ENCODE measurements at regions not wholly inside any gene's neighbourhood (a gene's known extent, or its start where the extent isn't known, plus 50 kb on each side); places are given as distances from the start of the nearest gene placed in this dataset.

DNA sequence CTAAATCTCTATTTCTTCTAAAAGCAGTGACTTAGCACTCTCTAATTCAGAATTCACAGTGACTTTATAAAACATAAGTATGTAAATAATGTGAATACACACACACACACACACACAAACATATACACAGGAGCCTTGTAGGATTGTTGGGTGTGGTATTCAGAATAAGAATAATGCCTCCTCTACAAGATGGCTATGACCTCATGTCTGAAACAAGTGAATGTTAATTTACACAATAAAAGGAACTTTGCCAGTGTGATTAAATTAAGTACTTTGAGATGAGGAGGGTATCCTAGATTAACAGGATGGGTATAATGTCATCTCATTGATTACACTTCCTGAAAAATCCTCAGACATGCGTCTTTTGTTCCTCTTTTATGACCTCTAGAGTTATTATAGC, 234.6 kb downstream of the SLITRK6 start:
- Histone ChIP-seq H3K27ac (replicated peaks) (no peak overlapping the region), H3K27me3 (ENCODE audit: insufficient read depth, poor library complexity, severe bottlenecking) (no peaks in the 10 kb centered on the region), H3K4me3 (replicated peaks; ENCODE audit: insufficient read depth, low read length) (no peak overlapping the region)
- TF ChIP-seq POLR2AphosphoS5 (IDR thresholded peaks at IDR 0.05; ENCODE audit: low read depth) (no peak), GABPA (IDR thresholded peaks at IDR 0.05; ENCODE audit: low read depth) (no peak), SPI1 (IDR thresholded peaks at IDR 0.05; ENCODE audit: borderline replicate concordance, low read depth) (no peak), REST (IDR thresholded peaks at IDR 0.05; ENCODE audit: insufficient replicate concordance, low read depth) (no peak)
- TF ChIP-seq, protein P1, sequence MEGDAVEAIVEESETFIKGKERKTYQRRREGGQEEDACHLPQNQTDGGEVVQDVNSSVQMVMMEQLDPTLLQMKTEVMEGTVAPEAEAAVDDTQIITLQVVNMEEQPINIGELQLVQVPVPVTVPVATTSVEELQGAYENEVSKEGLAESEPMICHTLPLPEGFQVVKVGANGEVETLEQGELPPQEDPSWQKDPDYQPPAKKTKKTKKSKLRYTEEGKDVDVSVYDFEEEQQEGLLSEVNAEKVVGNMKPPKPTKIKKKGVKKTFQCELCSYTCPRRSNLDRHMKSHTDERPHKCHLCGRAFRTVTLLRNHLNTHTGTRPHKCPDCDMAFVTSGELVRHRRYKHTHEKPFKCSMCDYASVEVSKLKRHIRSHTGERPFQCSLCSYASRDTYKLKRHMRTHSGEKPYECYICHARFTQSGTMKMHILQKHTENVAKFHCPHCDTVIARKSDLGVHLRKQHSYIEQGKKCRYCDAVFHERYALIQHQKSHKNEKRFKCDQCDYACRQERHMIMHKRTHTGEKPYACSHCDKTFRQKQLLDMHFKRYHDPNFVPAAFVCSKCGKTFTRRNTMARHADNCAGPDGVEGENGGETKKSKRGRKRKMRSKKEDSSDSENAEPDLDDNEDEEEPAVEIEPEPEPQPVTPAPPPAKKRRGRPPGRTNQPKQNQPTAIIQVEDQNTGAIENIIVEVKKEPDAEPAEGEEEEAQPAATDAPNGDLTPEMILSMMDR (IDR thresholded peaks at IDR 0.05; ENCODE audit: insufficient read depth, low read length), result no peak
- DNase-seq (ENCODE audit: low read depth in 1 of 2, low spot score in 1 of 2), result no peak

DNA sequence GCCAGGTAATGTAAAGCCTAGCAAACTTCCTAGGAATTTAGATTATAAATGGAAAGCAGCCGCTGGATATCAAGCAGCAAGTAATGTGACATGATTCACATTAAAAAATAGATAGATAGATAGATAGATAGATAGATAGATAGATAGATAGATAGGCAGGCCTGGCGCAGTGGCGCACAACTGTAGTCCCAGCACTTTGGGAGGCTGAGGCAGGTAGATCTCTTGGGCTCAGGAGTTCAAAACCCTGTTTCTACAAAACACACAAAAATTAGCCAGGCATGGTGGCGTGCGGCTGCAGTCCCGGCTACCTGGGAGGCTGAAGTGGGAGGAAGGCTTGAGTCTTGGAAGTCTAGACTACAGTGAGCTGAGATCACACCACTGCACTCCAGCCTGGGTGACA, 236.9 kb downstream of the SLITRK6 start:
- no peak overlapping the region for H3K27ac ChIP-seq (replicated peaks)
- H3K27me3 ChIP-seq (ENCODE audit: insufficient read depth, poor library complexity, severe bottlenecking), result no peaks in the 10 kb centered on the region
- H3K4me3 ChIP-seq (replicated peaks; ENCODE audit: insufficient read depth, low read length), result no peak overlapping the region
- TF ChIP-seq, protein P1 (IDR thresholded peaks at IDR 0.05; ENCODE audit: insufficient read depth, low read length), result no peak
- TF ChIP-seq REST (IDR thresholded peaks at IDR 0.05; ENCODE audit: insufficient replicate concordance, low read depth) (no peak), POLR2AphosphoS5 (IDR thresholded peaks at IDR 0.05; ENCODE audit: low read depth) (no peak), SPI1 (IDR thresholded peaks at IDR 0.05; ENCODE audit: borderline replicate concordance, low read depth) (no peak), GABPA (IDR thresholded peaks at IDR 0.05; ENCODE audit: low read depth) (no peak)
- DNase-seq (ENCODE audit: low read depth in 1 of 2, low spot score in 1 of 2), result no peak

DNA sequence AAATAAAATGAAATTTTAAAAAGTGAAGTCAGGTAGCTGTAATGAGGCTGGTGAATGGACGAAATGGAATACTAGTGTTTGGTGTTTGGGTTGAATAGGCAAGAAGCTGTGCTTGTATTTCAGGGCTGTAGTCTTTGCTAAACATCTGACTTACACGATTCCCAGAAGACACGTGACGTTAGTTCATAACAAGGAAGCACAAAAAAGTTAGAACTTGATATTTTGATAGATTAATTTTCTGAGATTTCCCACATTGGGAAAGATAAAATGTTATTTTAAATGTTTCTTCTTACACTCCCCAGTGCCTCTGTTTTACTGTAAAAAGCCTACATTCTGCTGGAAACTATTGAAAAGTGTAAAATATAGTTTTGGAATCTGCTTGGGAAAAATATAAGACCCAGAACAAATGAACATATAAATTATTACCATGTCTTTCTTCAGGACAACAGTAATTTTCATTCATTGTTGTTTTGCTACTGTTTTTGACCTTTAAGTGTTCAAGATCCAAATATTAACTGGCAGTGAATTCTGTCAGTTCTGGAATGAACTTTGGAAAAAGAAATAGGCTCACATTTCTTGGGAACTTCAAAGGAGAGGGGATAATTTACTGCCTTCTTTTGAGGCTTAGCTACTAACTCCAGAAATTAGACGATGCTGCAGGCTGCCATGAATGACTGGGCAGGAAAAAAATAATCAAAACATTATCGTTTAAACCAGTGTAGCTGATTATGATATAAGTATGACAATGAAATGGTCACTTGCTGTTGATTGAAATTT, 241.3 kb downstream of the SLITRK6 start:
- H3K27ac ChIP-seq (replicated peaks), result no peak overlapping the region

More for the DNA sequence above, 241.3 kb downstream of the SLITRK6 start:
- TF ChIP-seq, protein P1 (IDR thresholded peaks at IDR 0.05; ENCODE audit: insufficient read depth, low read length), result no peak
- TF ChIP-seq SPI1 (IDR thresholded peaks at IDR 0.05; ENCODE audit: borderline replicate concordance, low read depth), result no peak
- no peak for TF ChIP-seq GABPA (IDR thresholded peaks at IDR 0.05; ENCODE audit: low read depth)
- TF ChIP-seq REST (IDR thresholded peaks at IDR 0.05; ENCODE audit: insufficient replicate concordance, low read depth), result no peak
- TF ChIP-seq POLR2AphosphoS5 (IDR thresholded peaks at IDR 0.05; ENCODE audit: low read depth), result no peak
- DNase-seq (ENCODE audit: low read depth in 1 of 2, low spot score in 1 of 2), result no peak
- Histone ChIP-seq H3K4me3 (replicated peaks; ENCODE audit: insufficient read depth, low read length) (no peak overlapping the region), H3K27me3 (ENCODE audit: insufficient read depth, poor library complexity, severe bottlenecking) (no peaks in the 10 kb centered on the region)
